Endodermal cell (in vitro differentiated cells): ENCODE measurements at regions not wholly inside any gene's neighbourhood (a gene's known extent, or its start where the extent isn't known, plus 50 kb on each side); places are given as distances from the start of the nearest gene placed in this dataset.

Experiments used
- DNase-seq: peaks from one replicate; pipeline ENCODE4 v3.0.0-alpha.2; 2017
- H3K27ac ChIP-seq: 2 replicates; pipeline ENCODE4 v1.5.1; 2013; ENCODE audit warnings: mild to moderate bottlenecking, low read depth, low read length, moderate library complexity
- H3K27me3 ChIP-seq: 2 replicates; pipeline ENCODE4 v1.6.1; 2013; ENCODE audit warnings: mild to moderate bottlenecking, low read length, moderate library complexity; ENCODE audit not compliant: insufficient read depth, control insufficient read depth, poor library complexity, severe bottlenecking
- H3K36me3 ChIP-seq: 2 replicates; pipeline ENCODE4 v1.7.0; 2013; ENCODE audit warnings: mild to moderate bottlenecking, low read length, moderate library complexity; ENCODE audit not compliant: control insufficient read depth, insufficient read depth
- H3K4me1 ChIP-seq: one replicate; pipeline ENCODE4 v1.7.0; 2013; ENCODE audit warnings: low read length; ENCODE audit not compliant: control insufficient read depth, insufficient read depth
- H3K4me3 ChIP-seq: 2 replicates; pipeline ENCODE4 v1.5.1; 2013; ENCODE audit warnings: mild to moderate bottlenecking, low read length, moderate library complexity
- H3K9ac ChIP-seq: 2 replicates; pipeline ENCODE4 v1.6.1; 2013; ENCODE audit warnings: mild to moderate bottlenecking, low read length, moderate library complexity; ENCODE audit not compliant: poor library complexity, severe bottlenecking; ENCODE audit errors: extremely low read depth
- H3K9me3 ChIP-seq: 2 replicates; pipeline ENCODE4 v1.6.1; 2013; ENCODE audit warnings: mild to moderate bottlenecking, low read length, moderate library complexity; ENCODE audit not compliant: control insufficient read depth
- H3K27ac Mint-ChIP-seq: 2 replicates; pipeline ENCODE4 v1.8.0; 2020; ENCODE audit warnings: mixed read lengths
- H3K27me3 Mint-ChIP-seq: 2 replicates; pipeline ENCODE4 v1.8.0; 2021; ENCODE audit warnings: mild to moderate bottlenecking, mixed read lengths; ENCODE audit not compliant: insufficient read depth
- H3K36me3 Mint-ChIP-seq: 2 replicates; pipeline ENCODE4 v1.8.0; 2020; ENCODE audit warnings: low read depth, mixed read lengths
- H3K4me1 Mint-ChIP-seq: 2 replicates; pipeline ENCODE4 v1.8.0; 2020; ENCODE audit warnings: mixed read lengths
- H3K4me3 Mint-ChIP-seq: 2 replicates; pipeline ENCODE4 v1.8.0; 2020; ENCODE audit warnings: mild to moderate bottlenecking, moderate library complexity, mixed read lengths
- H3K9me3 Mint-ChIP-seq: 2 replicates; pipeline ENCODE4 v1.8.0; 2020; ENCODE audit warnings: mild to moderate bottlenecking, mixed read lengths
- WGBS, 2 experiments: methylation state at CpG; one replicate each; pipeline versions ENCODE4 v1.1.5 to v1.1.7; 2013; ENCODE audit warnings: missing lambda C conversion rate in 2 of 2, mixed read lengths in 1 of 2; ENCODE audit not compliant: insufficient coverage in 1 of 2, insufficient read length in 1 of 2; 5-methylcytosine and 5-hydroxymethylcytosine counted together
- TF ChIP-seq, protein P1 (sequence below): fragments of 200-600 bp; sonication (generic); conservative IDR thresholded peaks from 2 replicates; pipeline ENCODE4 v1.5.0; 2021; ENCODE audit warnings: antibody characterized with exemption, mild to moderate bottlenecking

GRCh38 chr13:63337921-63338320 is 1922.3 kb upstream of the PCDH20 start:
- TF ChIP-seq, protein P1, sequence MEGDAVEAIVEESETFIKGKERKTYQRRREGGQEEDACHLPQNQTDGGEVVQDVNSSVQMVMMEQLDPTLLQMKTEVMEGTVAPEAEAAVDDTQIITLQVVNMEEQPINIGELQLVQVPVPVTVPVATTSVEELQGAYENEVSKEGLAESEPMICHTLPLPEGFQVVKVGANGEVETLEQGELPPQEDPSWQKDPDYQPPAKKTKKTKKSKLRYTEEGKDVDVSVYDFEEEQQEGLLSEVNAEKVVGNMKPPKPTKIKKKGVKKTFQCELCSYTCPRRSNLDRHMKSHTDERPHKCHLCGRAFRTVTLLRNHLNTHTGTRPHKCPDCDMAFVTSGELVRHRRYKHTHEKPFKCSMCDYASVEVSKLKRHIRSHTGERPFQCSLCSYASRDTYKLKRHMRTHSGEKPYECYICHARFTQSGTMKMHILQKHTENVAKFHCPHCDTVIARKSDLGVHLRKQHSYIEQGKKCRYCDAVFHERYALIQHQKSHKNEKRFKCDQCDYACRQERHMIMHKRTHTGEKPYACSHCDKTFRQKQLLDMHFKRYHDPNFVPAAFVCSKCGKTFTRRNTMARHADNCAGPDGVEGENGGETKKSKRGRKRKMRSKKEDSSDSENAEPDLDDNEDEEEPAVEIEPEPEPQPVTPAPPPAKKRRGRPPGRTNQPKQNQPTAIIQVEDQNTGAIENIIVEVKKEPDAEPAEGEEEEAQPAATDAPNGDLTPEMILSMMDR = no peak
- WGBS, 2 experiments = 95 to 100% methylated on average over 3 to 5 of the region's 5 CpGs
- Histone ChIP-seq H3K27ac (no peak overlapping the region), H3K4me3 (no peak overlapping the region), H3K9ac (no peak overlapping the region), H3K27me3 (no peaks in the 10 kb centered on the region), H3K36me3 (no peaks in the 10 kb centered on the region), H3K4me1 (no peaks in the 10 kb centered on the region), H3K9me3 (peaks cover 6% of the 10 kb centered on the region)
- Mint-ChIP-seq H3K9me3 (peaks cover 6% of the 10 kb centered on the region), H3K4me3 (no peak overlapping the region), H3K4me1 (peaks cover 11% of the 10 kb centered on the region), H3K27ac (no peak overlapping the region), H3K27me3 (no peaks in the 10 kb centered on the region), H3K36me3 (no peaks in the 10 kb centered on the region)
- no peak for DNase-seq

- no peak overlapping the region for H3K4me3 ChIP-seq
- 83 to 90% methylated on average over 2 to 4 of the region's 4 CpGs for WGBS, 2 experiments
- no peak overlapping the region for H3K27ac ChIP-seq
- Mint-ChIP-seq H3K36me3 (no peaks in the 10 kb centered on the region), H3K9me3 (peaks cover 6% of the 10 kb centered on the region), H3K4me3 (no peak overlapping the region), H3K27ac (no peak overlapping the region), H3K27me3 (no peaks in the 10 kb centered on the region), H3K4me1 (peaks cover 9% of the 10 kb centered on the region)
- DNase-seq = no peak
- TF ChIP-seq, protein P1 = no peak
- H3K27me3 ChIP-seq = no peaks in the 10 kb centered on the region
- H3K36me3 ChIP-seq = no peaks in the 10 kb centered on the region
- no peak overlapping the region for H3K9ac ChIP-seq
- no peaks in the 10 kb centered on the region for H3K4me1 ChIP-seq
- peaks cover 2% of the 10 kb centered on the region for H3K9me3 ChIP-seq
Measured at GRCh38 chr13:63337041-63337440, 1921.4 kb upstream of the PCDH20 start.

GRCh38 chr13:63336549-63336948 is 1920.9 kb upstream of the PCDH20 start:
- Histone ChIP-seq H3K27ac (no peak overlapping the region), H3K36me3 (no peaks in the 10 kb centered on the region), H3K9me3 (no peaks in the 10 kb centered on the region), H3K9ac (no peak overlapping the region), H3K4me3 (no peak overlapping the region), H3K4me1 (no peaks in the 10 kb centered on the region), H3K27me3 (no peaks in the 10 kb centered on the region)
- no peak overlapping the region for H3K27ac Mint-ChIP-seq
- no peaks in the 10 kb centered on the region for H3K36me3 Mint-ChIP-seq
- H3K27me3 Mint-ChIP-seq = no peaks in the 10 kb centered on the region
- H3K4me1 Mint-ChIP-seq = peaks cover 8% of the 10 kb centered on the region
- no peak for DNase-seq
- 88% methylated on average over 1 of the region's 1 CpG; no CpG with 5 or more reads in 1 of the 2 experiments for WGBS, 2 experiments
- TF ChIP-seq, protein P1 = no peak
- H3K4me3 Mint-ChIP-seq = no peak overlapping the region
- peaks cover 6% of the 10 kb centered on the region for H3K9me3 Mint-ChIP-seq
